Heart left ventricle (tissue), 13 donors: ENCODE measurements at regions not wholly inside any gene's neighbourhood (a gene's known extent, or its start where the extent isn't known, plus 50 kb on each side); places are given as distances from the start of the nearest gene placed in this dataset.

Source experiments
- CTCF ChIP-seq, 12 donors: fragments of 200-600 bp; sonication (generic) in 4 of 12; IDR thresholded peaks; one replicate each; pipeline versions ENCODE4 v1.5.0 to v1.8.0; 2018 to 2022; ENCODE audit warnings: antibody characterized with exemption in 12 of 12, mild to moderate bottlenecking in 5 of 12
- POLR2A ChIP-seq, 2 donors: fragments of 450-650 bp; IDR thresholded peaks; one replicate each; pipeline ENCODE4 v1.6.1; 2017; ENCODE audit warnings: antibody characterized with exemption in 2 of 2, mild to moderate bottlenecking in 2 of 2, moderate library complexity in 2 of 2
- donor health status: ischemic (EF 13 %, LVEDD 7.1; RV severe dilation, severe dysfunction).
- donor health status: DM: no; HTN: yes; CAD: no.
- donor health status: DM: no; HTN: no; CAD: no.
- donor health status: ischemic (EF 25% LVEDD 6.9; RV normal size, moderate dysfunction).
- donor health status: ischemic (EF 25% LVEDD 5.7; RV mildly dilated, moderate dysfunction).
- donor health status: ischemic (EF 35%, LVEDD 5.7; RV mildly dilated, moderate dysfunction).
- donor health status: nonischemic (EF 11% LVEDD 7.7; RV severe dilation, severe dysfunction).
- donor health status: DM: yes; HTN: yes; CAD: no.
- donor health status: PGD.
- donor health status: ischemic (EF 29% LVEDD 5.4; RV normal size, mild dysfunction).
- donor health status: nonischemic (EF 23%, LVEDD 6.1; RV moderate dilation, normal function).

- TF ChIP-seq POLR2A (IDR thresholded peaks at IDR 0.05) (no peak), CTCF (IDR thresholded peaks at IDR 0.05) (no peak)
These were observed 195.9 kb upstream of the DTNA start for GRCh38 chr18:34514238-34514637.
